GM12873 (cell line): ENCODE measurements at regions not wholly inside any gene's neighbourhood (a gene's known extent, or its start where the extent isn't known, plus 50 kb on each side); places are given as distances from the start of the nearest gene placed in this dataset.

Experiments used
- TF ChIP-seq, protein P1 (sequence below): IDR thresholded peaks from 2 replicates; pipeline ENCODE4 v1.5.1; 2012; ENCODE audit warnings: low read depth, mild to moderate bottlenecking, moderate library complexity, low read length, control low read depth; ENCODE audit not compliant: insufficient read depth; ENCODE audit errors: missing control alignments

DNA sequence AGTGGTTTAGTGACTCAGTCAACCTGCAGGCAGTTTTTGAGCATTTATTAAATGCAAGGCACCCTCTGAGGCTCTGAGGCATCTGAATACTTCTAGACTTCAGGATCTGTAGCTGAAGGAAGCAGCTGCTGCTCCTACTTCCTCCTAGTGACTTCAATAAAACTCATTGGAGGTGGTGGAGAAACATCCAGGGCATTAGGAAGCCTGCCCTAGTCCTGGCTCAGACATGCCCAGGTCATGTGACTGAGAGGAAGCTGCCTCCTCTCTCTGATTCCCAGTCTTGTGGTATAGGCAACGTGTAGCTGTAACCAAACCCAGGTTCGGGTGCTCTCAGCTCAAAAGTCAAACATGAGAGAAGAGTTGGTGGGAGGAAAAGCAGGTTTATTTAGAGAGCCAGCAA, 287.2 kb upstream of the GYPC start:
- TF ChIP-seq, protein P1, sequence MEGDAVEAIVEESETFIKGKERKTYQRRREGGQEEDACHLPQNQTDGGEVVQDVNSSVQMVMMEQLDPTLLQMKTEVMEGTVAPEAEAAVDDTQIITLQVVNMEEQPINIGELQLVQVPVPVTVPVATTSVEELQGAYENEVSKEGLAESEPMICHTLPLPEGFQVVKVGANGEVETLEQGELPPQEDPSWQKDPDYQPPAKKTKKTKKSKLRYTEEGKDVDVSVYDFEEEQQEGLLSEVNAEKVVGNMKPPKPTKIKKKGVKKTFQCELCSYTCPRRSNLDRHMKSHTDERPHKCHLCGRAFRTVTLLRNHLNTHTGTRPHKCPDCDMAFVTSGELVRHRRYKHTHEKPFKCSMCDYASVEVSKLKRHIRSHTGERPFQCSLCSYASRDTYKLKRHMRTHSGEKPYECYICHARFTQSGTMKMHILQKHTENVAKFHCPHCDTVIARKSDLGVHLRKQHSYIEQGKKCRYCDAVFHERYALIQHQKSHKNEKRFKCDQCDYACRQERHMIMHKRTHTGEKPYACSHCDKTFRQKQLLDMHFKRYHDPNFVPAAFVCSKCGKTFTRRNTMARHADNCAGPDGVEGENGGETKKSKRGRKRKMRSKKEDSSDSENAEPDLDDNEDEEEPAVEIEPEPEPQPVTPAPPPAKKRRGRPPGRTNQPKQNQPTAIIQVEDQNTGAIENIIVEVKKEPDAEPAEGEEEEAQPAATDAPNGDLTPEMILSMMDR: no peak

DNA sequence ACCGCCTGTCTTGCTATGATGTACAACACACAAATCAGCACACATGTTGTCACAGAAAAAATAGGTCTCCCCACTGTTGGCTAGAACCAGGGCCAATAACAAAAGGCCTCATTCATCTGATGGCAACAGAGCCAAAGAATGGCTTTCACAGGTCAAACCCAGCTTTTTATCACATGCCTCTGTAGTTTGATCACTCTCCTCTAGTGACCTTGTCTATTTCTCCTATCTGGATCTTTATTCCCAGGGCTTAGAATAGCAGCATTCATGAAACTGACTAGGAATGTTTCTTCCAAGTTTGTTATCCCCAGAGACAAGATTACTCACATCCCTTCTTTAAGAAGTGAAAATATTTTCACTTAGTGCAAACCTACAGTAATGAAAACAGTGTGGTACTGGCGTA, 285.8 kb upstream of the GYPC start:
- TF ChIP-seq, protein P1: no peak

DNA sequence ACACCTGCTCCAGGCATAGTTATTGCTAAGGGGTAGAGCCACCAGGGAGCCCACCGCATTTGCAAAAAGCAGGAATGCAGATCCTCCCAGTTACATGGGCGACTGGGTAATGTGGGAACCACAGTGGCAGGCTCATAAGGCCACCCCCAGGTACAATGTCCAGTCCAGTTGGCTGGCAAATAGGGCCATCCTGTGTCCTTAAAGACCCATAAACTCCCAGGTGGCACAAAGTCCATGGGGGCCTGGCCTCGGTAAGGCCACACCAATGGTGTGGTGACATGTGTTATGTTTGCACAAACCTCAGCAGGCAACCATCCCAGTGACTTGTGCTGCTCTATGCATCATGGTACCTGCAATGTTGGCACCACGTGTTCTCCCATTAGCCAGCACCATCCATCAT, 283.6 kb upstream of the GYPC start:
- TF ChIP-seq, protein P1: no peak

DNA sequence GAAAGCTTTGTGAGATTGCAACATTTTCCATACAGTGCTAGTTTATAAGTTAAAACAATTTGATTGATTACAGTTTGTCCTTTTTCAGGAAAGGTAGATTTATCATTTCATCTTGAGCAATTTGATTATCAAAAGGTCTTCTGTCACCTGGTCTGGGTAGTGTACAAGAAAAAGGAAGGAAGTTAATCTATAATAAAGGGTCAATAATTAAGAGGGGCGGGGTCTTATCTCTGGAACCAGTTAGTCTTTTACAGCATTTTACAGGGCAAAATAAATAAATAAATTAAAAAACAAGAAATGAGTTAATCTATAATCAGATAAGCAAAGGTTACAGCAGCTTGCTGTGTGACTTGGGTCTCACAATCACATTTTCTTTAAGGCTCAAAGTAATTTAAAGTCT, 277.8 kb upstream of the GYPC start:
- TF ChIP-seq, protein P1: no peak

DNA sequence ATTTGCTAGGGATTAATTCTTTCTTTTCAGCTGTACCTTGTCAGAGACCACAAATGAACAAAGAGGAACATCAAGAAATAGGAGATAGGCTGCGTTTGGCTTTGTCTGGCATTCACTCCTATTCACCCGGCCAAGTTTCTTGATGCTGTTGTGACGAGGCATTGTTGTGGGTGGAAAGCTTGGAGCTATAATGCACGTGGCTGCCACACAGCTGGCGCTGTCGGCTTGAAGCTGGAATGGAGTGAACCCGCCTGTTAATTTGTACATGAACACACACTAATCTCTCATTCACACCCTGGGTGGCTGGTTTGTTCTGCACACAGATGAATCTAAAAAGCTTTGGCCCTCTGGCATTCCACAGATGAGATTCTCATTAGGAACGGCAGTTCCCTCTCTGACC, 274.9 kb upstream of the GYPC start:
- TF ChIP-seq, protein P1: no peak

DNA sequence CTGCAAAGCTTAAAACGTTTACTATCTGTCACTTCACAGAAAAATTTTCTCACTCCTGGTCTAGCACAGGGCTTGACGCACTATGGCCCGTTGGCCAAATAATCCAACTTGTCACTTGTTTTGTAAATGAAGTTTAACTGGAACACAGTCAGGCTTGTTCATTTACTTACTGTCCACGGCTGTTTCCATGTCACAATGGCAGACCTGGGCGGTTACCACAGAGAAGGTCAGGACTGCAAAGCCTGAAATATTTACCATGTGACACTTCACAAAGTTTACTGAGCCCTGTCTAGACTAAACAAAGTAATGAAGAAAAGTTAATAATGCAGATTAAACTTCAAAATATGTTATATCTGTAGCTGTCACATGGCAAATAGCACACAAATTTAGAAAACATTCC, 273.0 kb upstream of the GYPC start:
- TF ChIP-seq, protein P1: no peak

DNA sequence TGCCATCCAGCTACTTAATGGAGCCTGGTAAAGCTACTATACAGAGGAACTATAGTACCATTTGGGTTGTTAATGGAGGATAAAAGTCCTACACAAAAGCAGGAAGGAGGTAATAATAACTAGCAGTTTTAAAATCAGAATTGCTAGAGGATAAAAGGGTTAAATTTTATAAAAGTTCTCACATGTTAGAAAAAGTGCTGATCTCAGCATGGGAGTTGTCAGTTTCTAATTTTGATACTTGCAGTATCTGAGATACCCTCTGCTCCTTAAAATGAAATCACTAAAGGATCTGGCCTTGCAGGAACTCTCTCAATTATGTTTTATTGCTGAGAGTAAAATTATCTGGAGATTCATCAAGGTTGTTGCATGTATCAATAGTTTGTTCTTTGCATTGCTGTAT, 272.2 kb upstream of the GYPC start:
- TF ChIP-seq, protein P1: no peak

DNA sequence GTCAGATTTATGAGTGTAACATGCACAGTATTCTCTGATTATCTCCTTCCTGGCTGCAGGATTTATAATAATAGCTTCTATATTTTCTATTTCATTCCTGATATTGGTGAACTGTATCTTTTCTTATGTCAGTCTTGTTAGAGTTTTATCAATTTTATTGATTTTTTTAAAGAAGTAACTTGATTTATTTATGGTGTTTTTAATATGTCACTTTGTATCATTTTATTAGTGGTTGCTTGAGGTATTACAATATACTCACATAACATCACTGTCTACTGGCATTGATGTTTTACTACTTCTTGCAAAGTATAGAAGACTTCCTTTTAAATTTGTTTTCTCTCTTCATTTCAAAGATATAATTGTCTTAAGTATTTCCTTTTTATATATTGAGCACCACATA, 270.5 kb upstream of the GYPC start:
- TF ChIP-seq, protein P1: no peak
